ENCODE measurements at regions not wholly inside any gene's neighbourhood (a gene's known extent, or its start where the extent isn't known, plus 50 kb on each side); places are given as distances from the start of the nearest gene placed in this dataset.
"Not testable (repeated sequence)": the region's sequence is repeated elsewhere in the genome, so short reads cannot be mapped to it uniquely, and the experiment has no call there.

- DNase-seq: no peak
Observed at GRCh38 chr11:21727102-21727501, 465.8 kb upstream of the ANO5 start.

- DNase-seq: no peak
Observed at GRCh38 chr11:21736404-21736803, 456.5 kb upstream of the ANO5 start.

DNA sequence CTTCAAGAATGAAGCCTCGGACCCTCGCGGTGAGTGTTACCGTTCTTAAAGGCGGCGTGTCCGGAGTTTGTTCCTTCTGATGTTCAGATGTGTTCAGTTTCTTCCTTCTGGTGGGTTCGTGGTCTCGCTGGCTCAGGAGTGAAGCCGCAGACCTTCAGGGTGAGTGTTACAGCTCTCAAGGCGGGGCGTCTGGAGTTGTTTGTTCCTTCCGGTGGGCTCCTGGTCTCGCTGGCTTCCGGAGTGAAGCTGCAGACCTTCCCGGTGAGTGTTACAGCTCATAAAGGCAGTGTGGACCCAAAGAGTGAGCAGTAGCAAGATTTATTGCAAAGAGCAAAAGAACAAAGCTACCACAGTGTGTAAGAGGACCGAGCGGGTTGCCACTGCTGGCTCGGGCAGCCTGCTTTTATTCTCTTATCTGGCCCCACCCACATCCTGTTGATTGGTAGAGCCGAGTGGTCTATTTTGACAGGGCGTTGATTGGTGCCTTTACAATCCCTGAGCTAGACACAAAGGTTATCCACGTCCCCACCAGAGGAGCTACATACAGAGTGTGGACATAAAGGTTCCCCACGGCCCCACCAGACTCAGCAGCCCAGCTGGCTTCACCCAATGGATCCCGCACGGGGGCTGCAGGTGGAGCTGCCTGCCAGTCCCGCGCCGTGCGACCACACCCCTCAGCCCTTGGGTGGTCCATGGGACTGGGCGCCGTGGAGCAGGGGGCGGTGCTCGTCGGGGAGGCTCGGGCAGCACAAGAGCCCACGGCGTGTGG, 440.2 kb upstream of the ANO5 start:
- not testable (repeated sequence) for DNase-seq

DNA sequence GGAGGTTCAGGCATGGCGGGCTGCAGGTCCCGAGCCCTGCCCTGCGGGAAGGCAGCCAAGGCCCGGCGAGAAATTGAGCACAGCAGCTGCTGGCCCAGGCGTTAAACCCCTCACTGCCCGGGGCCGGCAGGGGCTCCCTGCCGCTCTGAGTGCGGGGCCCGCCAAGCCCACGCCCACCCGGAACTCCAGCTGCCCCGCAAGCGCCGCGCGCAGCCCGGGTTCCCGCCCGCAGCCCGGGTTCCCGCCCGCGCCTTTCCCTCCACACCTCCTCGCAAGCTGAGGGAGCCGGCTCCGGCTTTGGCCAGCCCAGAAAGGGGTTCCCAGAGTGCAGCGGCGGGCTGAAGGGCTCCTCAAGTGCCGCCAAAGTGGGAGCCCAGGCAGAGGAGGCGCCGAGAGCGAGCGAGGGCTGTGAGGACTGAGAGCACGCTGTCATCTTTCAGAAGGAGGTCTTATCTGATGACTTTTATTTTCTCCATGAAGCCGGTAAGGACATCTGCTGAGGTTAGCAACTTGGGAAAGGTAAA, 439.6 kb upstream of the ANO5 start:
- not testable (repeated sequence) for DNase-seq

DNA sequence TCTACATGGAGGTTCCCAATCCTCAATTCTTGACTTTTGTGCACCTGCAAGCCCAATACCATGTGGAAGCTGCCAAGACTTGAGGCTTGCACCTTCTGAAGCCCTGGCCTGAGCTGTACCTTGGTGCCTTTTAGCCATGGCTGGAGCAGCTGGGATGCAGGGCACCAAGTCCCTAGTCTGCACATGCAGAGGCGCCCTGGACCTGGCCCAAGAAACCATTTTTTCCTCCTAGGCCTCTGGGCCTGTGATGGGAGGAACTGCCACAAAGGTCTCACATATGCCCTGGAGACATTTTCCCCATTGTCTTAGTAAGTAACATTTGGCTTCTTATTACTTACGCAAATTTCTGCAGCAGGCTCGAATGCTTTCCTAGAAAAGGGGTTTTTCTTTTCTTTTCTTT, 431.9 kb upstream of the ANO5 start:
- no peak for DNase-seq

DNA sequence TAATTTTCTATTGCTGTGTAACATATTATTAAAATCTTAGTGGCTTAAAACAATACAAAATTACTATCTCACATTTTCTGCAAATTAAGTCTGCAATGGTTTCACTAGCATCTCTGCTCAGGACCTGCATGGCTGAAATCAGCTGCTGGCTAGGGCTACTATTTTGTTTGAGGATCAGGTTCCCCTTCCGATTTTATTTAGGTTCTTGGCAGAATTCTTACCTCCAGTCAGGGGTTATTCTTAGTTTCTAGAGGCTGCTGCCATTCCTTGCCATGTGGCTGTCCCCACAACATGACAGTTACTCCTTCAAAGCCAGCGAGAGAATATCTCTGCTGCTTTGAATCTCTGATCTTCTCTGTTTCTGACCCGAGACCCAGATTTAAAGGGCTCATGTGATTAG, 424.5 kb upstream of the ANO5 start:
- no peak for DNase-seq

DNA sequence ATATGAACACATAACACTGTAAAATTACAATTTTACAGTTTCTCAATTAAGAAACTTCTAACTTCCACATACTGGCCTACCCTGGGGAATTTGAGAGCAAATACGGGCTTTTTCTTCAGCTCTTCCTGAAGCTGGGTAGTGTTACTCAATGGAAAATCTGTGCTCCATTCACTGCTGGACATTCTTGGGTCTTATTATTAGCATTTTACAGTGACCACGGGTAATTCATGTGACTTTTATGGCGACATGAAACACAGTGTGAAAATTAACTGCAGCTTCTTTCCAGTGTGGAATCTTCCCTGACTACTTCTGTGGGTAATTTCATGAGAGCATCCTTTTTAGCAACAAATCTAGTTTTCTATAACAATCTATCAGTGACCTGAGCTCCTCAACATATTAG, 423.7 kb upstream of the ANO5 start:
- no peak for DNase-seq

DNA sequence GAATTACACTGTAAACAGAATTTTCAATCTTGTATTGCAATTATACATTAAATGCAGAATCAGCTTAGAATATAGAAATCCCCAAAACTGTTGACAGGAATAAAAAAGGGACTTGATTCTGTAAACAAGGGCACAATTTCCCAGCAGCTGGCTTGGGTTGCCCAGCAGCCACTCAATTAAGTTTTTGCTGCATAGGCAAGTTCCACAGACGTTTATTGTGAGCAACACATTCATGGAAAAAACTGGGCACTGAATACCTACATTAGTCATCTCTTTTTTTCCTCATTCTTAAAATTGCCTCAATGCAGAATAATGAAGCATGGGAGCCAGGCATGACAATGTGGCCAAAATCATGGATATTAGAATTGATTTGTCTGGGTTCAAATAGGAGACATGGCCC, 421.8 kb upstream of the ANO5 start:
- DNase-seq: no peak

- DNase-seq: no peak
Observed at GRCh38 chr11:21774212-21774611, 418.7 kb upstream of the ANO5 start.

DNA sequence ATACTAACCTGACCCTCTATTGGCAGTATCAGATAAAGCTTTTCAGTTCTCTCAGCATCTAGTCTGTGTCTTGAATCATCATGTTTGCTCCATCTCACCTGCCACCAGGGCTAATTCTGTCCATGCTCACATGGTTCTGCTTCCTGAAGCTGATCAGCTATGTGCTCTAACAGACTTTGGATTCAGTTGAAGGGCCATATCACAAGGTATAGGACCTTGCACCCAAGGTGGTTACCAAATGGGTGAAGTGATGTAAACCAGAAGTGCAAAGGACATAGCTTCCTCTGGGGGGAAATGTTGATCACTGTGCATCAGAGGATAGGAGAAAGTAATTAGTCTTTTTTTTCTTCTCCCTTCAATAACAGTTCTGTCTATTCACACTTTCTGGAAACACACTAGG, 417.0 kb upstream of the ANO5 start:
- DNase-seq: no peak

DNA sequence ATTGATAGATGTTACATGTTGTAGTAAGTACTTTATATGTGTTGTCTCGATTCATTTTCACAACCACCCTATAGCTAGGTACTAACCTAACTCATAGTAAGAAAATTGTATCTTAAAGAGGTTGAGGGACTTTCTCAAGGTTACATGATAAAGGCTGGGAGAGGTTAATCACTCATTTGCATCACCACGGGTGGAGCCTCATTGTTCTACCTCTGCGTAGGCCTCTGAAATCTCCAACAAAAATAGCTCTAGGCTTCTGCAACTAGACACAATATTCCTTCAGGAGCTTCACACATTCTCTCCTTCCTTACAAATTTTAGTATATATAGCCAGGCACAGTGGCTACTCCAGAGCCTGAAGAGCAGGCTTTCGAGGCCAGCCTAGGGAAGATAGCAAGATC, 408.9 kb upstream of the ANO5 start:
- no peak for DNase-seq

GRCh38 chr11:21785351-21785750, 407.5 kb upstream of the ANO5 start:
- DNase-seq: no peak

GRCh38 chr11:21794306-21794705, 398.6 kb upstream of the ANO5 start:
- no peak for DNase-seq

DNA sequence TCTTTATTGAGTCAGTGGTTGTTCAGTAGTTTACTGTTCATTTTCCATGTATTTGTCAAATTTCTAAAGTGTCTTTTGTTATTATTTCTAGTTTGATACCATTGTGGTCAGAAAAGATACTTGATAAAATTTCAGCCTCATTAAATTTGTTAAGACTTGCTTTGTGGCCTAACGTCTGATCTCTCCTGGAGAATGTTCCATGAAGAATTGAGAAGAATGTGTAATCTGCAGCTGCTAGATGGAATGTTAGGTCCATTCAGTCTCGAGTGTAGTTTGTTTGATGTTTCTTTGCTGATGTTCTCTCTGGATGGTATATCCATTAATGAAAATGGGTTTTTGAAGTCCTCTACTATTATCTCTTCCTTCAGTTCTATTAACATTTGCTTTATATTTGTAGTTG, 394.7 kb upstream of the ANO5 start:
- no peak for DNase-seq

- DNase-seq: not testable (repeated sequence)
Observed at GRCh38 chr11:21804523-21804922, 388.4 kb upstream of the ANO5 start.

DNA sequence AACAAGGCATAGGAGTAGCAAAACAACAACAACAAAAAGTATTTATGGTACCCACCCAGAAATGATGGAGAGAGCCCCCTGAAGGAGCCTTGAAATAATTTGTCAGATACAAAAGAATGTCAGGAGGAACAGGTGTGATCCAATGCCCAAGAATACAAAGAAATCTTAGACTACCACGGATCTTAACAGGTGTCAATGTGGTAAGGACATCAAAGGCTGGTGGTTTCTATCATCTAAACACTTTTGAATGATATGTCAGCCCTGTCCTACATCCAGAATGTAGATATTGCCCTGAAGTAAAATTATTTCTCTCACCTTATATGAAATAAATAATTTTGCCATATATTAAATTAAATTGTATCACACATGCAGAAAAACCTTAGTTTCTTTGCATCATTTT, 386.4 kb upstream of the ANO5 start:
- no peak for DNase-seq

DNA sequence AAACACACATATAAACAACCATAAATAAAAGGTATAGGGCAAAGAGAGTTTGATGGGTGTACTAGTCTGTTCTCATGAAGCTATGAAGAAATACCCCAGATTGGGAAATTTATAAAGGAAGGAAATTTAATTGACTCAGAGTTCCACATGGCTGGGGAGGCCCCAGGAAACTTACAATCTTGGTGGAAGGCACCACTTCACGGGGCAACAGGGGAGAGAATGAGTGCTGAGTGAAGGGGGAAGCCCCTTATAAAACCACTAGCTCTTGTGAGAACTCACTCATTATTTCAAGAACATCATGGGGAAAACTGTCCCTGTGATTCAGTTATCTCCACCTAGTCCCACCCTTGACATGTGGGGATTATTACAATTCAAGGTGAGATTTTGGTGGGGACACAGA, 385.9 kb upstream of the ANO5 start:
- DNase-seq: no peak

DNA sequence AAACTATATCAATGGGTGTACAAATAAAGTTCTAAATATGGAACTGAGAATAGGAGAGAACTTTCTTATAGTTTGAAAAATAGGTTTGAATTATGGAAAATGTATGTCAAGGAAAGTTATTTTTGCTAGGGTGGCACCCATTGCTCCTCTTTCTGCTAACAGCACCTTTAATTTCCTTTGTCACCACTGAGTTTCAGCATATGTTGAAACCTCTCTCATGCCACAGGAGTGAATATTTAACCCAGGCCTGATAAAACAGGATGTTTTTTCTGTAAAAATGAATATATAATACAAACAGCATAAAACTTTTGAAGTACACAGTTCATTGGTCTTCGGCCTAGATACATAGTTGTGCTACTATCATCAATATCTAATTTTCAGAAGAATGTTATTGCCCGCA, 385.5 kb upstream of the ANO5 start:
- no peak for DNase-seq

DNA sequence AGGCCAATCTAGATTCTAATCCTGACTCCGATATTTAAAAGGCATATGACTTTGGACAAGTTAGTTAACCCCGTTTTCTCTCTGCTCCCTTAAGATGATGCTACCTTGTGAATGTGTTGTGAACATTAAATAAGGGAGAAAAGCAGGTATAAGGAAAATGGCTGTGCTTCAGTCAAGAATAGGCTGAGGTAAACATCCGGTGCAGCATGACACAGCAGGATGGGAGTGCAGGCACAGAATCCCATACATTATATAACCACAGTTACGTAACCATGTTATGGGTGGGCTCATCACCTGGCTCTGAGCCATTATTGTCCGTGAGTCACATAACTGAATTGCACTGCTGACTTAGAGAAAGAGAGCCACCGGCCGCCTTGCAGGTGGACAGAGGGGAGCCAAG, 382.2 kb upstream of the ANO5 start:
- DNase-seq: no peak

DNA sequence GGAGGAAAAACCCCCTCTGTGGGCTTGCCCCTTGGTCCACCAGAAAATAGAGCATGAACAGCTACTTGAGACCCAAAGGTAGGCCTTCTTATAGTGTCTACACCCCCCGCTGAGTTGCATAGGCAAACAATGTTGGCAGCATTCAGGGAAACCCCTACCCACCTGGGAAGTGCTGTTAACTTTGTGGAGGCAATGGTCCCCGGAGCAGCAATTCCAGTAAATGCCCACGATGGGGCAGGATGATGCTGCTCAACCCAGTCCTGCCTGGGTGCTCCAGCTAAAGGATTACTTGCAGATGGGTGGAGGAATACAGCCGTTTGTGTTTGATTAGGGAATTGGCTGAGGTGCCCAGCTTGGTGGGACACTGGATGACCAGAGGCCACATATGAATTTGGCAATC, 381.3 kb upstream of the ANO5 start:
- DNase-seq: no peak

DNA sequence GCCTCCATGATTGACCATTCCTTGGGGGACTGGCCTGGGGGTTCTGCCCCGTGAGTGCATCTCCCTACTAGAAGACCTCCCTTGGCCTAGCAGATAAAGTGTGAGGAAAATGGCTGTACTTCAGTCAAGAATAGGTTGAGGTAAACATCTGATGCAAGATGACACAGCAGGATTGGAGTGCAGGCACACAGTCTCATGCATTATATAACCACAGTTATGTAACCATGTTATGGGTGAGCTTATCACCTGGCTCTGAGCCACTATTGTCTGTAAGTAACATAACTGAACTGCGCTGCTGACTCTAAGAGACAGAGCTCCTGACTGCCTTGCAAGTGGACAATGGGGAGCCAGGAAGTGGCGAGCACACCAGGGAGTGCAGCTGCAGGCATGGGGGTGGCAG, 378.7 kb upstream of the ANO5 start:
- no peak for DNase-seq

DNA sequence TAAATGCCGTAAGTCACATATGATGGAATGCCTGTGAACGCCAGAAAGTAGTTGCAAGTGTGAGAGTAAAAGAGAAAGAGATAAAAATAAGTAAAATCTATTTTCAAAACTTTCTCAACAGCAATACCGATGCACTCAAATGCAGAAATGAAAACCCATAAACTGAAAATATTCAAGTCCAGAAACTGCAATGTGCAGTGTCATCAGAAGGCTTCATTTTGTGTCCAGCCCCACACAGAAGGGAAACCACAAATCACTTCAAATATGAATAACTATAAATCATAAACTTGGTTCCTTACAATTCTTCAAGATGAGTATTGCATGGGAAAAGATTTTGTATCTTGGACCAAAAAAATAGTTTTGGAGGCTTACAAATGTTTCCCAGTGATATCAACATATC, 375.2 kb upstream of the ANO5 start:
- DNase-seq: no peak

DNA sequence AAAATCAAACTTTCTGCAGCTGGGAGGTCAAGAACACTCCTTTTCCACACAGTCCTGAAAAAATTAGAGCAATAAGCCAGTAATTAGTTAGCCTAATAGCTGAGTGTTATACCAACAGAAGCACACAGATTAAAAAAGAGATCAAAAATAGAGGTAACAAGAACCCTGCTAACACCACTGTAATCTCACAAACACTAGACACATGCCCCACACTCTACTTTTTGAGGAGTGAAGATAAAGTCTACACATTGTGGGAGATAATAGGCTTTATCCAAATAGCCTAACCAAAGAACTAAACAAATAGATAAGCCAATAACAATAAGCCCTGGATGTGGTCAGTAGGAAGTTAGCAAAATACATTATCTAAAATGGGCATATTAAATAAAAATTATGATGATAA, 372.7 kb upstream of the ANO5 start:
- no peak for DNase-seq

GRCh38 chr11:21825127-21825526, 367.8 kb upstream of the ANO5 start:
- DNase-seq: no peak

- no peak for DNase-seq
Observed at GRCh38 chr11:21838427-21838826, 354.5 kb upstream of the ANO5 start.

Data from NCI-H1092 (cell line).